ENCODE measurements at regions not wholly inside any gene's neighbourhood (a gene's known extent, or its start where the extent isn't known, plus 50 kb on each side); places are given as distances from the start of the nearest gene placed in this dataset.

DNA sequence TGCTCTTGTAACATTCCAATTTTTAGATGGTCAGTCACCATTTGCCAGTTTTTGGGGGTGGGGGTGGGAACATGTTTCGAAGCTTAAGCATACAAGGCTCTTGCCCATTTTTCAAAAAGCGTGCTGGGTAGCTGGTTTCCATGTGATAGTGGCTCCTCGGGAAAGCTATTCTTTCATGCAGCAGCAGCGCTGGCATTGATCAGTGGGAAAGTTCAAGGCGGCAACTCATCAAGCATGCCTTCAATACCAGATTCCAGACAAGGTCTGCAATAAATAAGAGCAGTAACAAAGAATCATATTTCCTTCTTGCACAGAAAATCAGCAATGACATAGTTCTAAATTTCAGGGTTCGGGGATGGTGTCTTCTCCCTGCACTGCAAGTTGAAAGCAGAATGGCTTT is 133.5 kb upstream of the ONECUT1 start:
- no peak overlapping the region for H3K4me3 Mint-ChIP-seq
- no peaks in the 10 kb centered on the region for H3K4me1 ChIP-seq (ENCODE audit: control insufficient read depth, insufficient read depth, low read length)
- H3K4me3 ChIP-seq (ENCODE audit: low read length) = no peak overlapping the region
- peaks cover 0 to 6% of the 10 kb centered on the region in 2 donors for H3K27me3 Mint-ChIP-seq (ENCODE audit: low read depth in 2 of 2)
- ATAC-seq (no peak), DNase-seq (no peak)
- H3K36me3 ChIP-seq (ENCODE audit: control insufficient read depth, insufficient read depth, low read length) = no peaks in the 10 kb centered on the region
- no peaks in the 10 kb centered on the region for H3K9me3 ChIP-seq (ENCODE audit: control insufficient read depth, insufficient read depth, low read length)
- H3K27me3 ChIP-seq (ENCODE audit: control insufficient read depth, insufficient read depth, low read length) = no peaks in the 10 kb centered on the region
- intact Hi-C loops (cut with micrococcal nuclease) = no loop called here
- 93% methylated on average over 6 of the region's 6 CpGs for WGBS (ENCODE audit: insufficient coverage)
- no peaks in the 10 kb centered on the region for H3K36me3 Mint-ChIP-seq
- H3K27ac ChIP-seq (ENCODE audit: low read length) = no peak overlapping the region
- H3K27ac Mint-ChIP-seq = no peak overlapping the region
- TF ChIP-seq, protein P1, sequence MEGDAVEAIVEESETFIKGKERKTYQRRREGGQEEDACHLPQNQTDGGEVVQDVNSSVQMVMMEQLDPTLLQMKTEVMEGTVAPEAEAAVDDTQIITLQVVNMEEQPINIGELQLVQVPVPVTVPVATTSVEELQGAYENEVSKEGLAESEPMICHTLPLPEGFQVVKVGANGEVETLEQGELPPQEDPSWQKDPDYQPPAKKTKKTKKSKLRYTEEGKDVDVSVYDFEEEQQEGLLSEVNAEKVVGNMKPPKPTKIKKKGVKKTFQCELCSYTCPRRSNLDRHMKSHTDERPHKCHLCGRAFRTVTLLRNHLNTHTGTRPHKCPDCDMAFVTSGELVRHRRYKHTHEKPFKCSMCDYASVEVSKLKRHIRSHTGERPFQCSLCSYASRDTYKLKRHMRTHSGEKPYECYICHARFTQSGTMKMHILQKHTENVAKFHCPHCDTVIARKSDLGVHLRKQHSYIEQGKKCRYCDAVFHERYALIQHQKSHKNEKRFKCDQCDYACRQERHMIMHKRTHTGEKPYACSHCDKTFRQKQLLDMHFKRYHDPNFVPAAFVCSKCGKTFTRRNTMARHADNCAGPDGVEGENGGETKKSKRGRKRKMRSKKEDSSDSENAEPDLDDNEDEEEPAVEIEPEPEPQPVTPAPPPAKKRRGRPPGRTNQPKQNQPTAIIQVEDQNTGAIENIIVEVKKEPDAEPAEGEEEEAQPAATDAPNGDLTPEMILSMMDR (IDR thresholded peaks at IDR 0.05) = no peak
- no peaks in the 10 kb centered on the region for H3K4me1 Mint-ChIP-seq
- peaks cover 0 to 2% of the 10 kb centered on the region in 2 donors for H3K9me3 Mint-ChIP-seq

DNA sequence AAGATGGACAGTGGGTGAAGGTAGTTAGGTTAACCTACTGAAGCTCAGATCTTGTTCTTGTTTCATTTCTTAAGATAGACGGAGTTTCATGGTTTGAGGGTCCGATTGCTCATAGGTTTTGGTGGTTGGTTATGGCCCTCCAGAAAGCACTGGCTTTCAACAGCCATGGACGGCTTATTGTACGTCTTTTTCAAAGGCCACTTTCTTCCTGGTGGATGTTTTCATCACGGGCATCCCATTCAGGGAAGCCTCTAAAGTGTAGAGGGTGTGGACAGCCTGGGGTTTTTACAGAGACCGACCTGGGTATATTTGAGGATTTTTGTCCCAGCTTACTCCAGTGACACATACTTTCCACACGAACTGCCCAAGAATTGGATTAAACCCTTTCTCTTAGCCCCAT is 132.7 kb upstream of the ONECUT1 start:
- H3K27me3 ChIP-seq (ENCODE audit: control insufficient read depth, insufficient read depth, low read length) = no peaks in the 10 kb centered on the region
- no peaks in the 10 kb centered on the region for H3K9me3 ChIP-seq (ENCODE audit: control insufficient read depth, insufficient read depth, low read length)
- ATAC-seq (no peak), DNase-seq (no peak)
- H3K4me1 ChIP-seq (ENCODE audit: control insufficient read depth, insufficient read depth, low read length) = no peaks in the 10 kb centered on the region
- WGBS (ENCODE audit: insufficient coverage) = 88% methylated on average over 7 of the region's 7 CpGs
- no peak overlapping the region for H3K27ac Mint-ChIP-seq
- H3K4me1 Mint-ChIP-seq = no peaks in the 10 kb centered on the region
- peaks cover 0 to 6% of the 10 kb centered on the region in 2 donors for H3K27me3 Mint-ChIP-seq (ENCODE audit: low read depth in 2 of 2)
- H3K36me3 Mint-ChIP-seq = no peaks in the 10 kb centered on the region
- H3K9me3 Mint-ChIP-seq = peaks cover 0 to 2% of the 10 kb centered on the region in 2 donors
- no peak overlapping the region for H3K4me3 Mint-ChIP-seq
- intact Hi-C loops (cut with micrococcal nuclease) = no loop called here
- no peaks in the 10 kb centered on the region for H3K36me3 ChIP-seq (ENCODE audit: control insufficient read depth, insufficient read depth, low read length)
- H3K4me3 ChIP-seq (ENCODE audit: low read length) = no peak overlapping the region
- TF ChIP-seq, protein P1 (IDR thresholded peaks at IDR 0.05) = no peak
- H3K27ac ChIP-seq (ENCODE audit: low read length) = no peak overlapping the region

DNA sequence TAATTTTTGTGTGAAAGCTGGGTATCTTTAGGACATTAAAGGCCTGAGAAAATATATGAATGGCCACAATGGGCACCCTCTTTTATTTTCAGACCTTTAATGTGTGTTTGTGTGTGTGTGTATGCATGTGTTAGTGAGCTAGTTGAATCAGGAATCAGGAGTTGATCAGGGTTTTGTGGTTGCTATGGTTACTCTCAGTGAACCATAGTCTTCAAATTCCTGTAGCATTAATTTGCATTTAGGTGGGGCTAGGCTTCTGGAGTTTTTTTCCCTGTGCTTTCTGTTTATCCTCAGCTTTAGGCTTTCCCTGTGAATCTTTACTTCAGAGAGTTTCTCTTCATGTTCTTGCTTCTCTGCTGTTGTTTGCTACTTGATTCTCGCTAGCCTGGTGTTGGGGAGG is 122.0 kb upstream of the ONECUT1 start:
- Mint-ChIP-seq H3K36me3 (no peaks in the 10 kb centered on the region), H3K9me3 (peaks cover 0 to 9% of the 10 kb centered on the region in 2 donors), H3K27ac (no peak overlapping the region), H3K4me3 (no peak overlapping the region), H3K27me3 (ENCODE audit: low read depth in 2 of 2) (peaks cover 0 to 3% of the 10 kb centered on the region in 2 donors), H3K4me1 (no peaks in the 10 kb centered on the region)
- Histone ChIP-seq H3K27me3 (ENCODE audit: control insufficient read depth, insufficient read depth, low read length) (no peaks in the 10 kb centered on the region), H3K27ac (ENCODE audit: low read length) (no peak overlapping the region), H3K4me3 (ENCODE audit: low read length) (no peak overlapping the region), H3K9me3 (ENCODE audit: control insufficient read depth, insufficient read depth, low read length) (no peaks in the 10 kb centered on the region), H3K36me3 (ENCODE audit: control insufficient read depth, insufficient read depth, low read length) (no peaks in the 10 kb centered on the region), H3K4me1 (ENCODE audit: control insufficient read depth, insufficient read depth, low read length) (no peaks in the 10 kb centered on the region)
- intact Hi-C loops (cut with micrococcal nuclease) = no loop called here
- TF ChIP-seq, protein P1 (IDR thresholded peaks at IDR 0.05) = no peak
- ATAC-seq (no peak), DNase-seq (no peak)
- 68% methylated on average over 1 of the region's 1 CpG for WGBS (ENCODE audit: insufficient coverage)

DNA sequence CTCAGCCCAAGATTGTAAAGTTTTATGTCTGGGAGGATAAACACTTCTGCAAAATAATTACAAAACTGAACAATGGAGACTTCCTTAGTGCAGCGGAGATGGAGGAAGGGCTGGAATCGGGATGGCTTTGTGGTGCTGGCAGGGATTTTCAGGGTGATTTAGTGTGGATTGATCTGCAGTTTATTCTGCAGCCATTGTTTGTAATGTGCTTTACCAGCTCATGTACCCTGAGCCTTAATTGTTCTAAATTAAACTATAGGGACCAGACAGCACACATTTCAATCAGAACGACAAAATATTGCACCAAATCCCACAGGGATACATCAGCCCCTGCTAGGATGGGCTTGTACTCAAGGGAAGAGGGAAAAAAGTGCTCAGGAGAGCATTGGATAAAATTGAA is 103.2 kb upstream of the ONECUT1 start:
- ATAC-seq = no peak
- intact Hi-C loops (cut with micrococcal nuclease) = no loop called here
- TF ChIP-seq, protein P1 (IDR thresholded peaks at IDR 0.05) = no peak
- H3K9me3 ChIP-seq (ENCODE audit: control insufficient read depth, insufficient read depth, low read length) = no peaks in the 10 kb centered on the region
- H3K4me3 Mint-ChIP-seq = no peak overlapping the region
- peaks cover 3 to 14% of the 10 kb centered on the region in 2 donors for H3K27me3 Mint-ChIP-seq (ENCODE audit: low read depth in 2 of 2)
- no peaks in the 10 kb centered on the region for H3K4me1 Mint-ChIP-seq
- 27% methylated on average over 2 of the region's 3 CpGs for WGBS (ENCODE audit: insufficient coverage)
- H3K27ac ChIP-seq (ENCODE audit: low read length) = no peak overlapping the region
- no peaks in the 10 kb centered on the region for H3K36me3 ChIP-seq (ENCODE audit: control insufficient read depth, insufficient read depth, low read length)
- DNase-seq = no peak
- no peak overlapping the region for H3K27ac Mint-ChIP-seq
- no peaks in the 10 kb centered on the region for H3K4me1 ChIP-seq (ENCODE audit: control insufficient read depth, insufficient read depth, low read length)
- H3K36me3 Mint-ChIP-seq = no peaks in the 10 kb centered on the region
- no peaks in the 10 kb centered on the region for H3K27me3 ChIP-seq (ENCODE audit: control insufficient read depth, insufficient read depth, low read length)
- no peak overlapping the region for H3K4me3 ChIP-seq (ENCODE audit: low read length)
- peaks cover 0 to 3% of the 10 kb centered on the region in 2 donors for H3K9me3 Mint-ChIP-seq

Data from natural killer cell (primary cell).